Brain microvascular endothelial cell (primary cell): ENCODE measurements at regions not wholly inside any gene's neighbourhood (a gene's known extent, or its start where the extent isn't known, plus 50 kb on each side); places are given as distances from the start of the nearest gene placed in this dataset.
"Not testable (repeated sequence)": the region's sequence is repeated elsewhere in the genome, so short reads cannot be mapped to it uniquely, and the experiment has no call there.

Experiments used
- DNase-seq: peaks from one replicate; pipeline ENCODE4 v3.0.0-alpha.2; 2020
- H3K27ac ChIP-seq: fragments of 250-450 bp; sonication (Bioruptor Pico); 2 replicates; pipeline ENCODE4 v1.5.1; 2020; ENCODE audit warnings: mild to moderate bottlenecking, moderate library complexity
- H3K27me3 ChIP-seq: fragments of 250-450 bp; sonication (Bioruptor Pico); replicated peaks from 2 replicates; pipeline ENCODE4 v1.5.1; 2020; ENCODE audit warnings: mild to moderate bottlenecking
- H3K36me3 ChIP-seq: fragments of 250-450 bp; sonication (Bioruptor Pico); replicated peaks from 2 replicates; pipeline ENCODE4 v1.5.1; 2020; ENCODE audit warnings: mild to moderate bottlenecking
- H3K4me3 ChIP-seq: 2 replicates; pipeline ENCODE4 v1.5.1; 2011; ENCODE audit warnings: low read depth, mild to moderate bottlenecking, control low read depth, low read length, moderate library complexity
- CTCF ChIP-seq: IDR thresholded peaks from 2 replicates; pipeline ENCODE4 v1.5.1; 2011; ENCODE audit warnings: low read depth, mild to moderate bottlenecking, moderate library complexity, low read length, control low read depth, inconsistent platforms; ENCODE audit errors: missing control alignments
- in situ Hi-C: cut with HindIII; loops from 2 replicates; pipeline ENCODE4 v1.10.0; 2017; ENCODE audit warnings: low sequenced_read_pairs, low pct_ligation_motif_present

- in situ Hi-C loops, DNase-seq, H3K36me3 ChIP-seq, H3K4me3 ChIP-seq, H3K27me3 ChIP-seq, H3K27ac ChIP-seq: not testable (repeated sequence)
Observed at GRCh38 chr15:88965097-88965496, 51.9 kb upstream of the MFGE8 start.

- Histone ChIP-seq H3K4me3 (no peak overlapping the region), H3K27me3 (no peaks in the 10 kb centered on the region), H3K36me3 (no peaks in the 10 kb centered on the region), H3K27ac (no peak overlapping the region)
- in situ Hi-C loops, result no loop called here
- DNase-seq, result no peak
- TF ChIP-seq CTCF, result no peak
Observed at GRCh38 chr15:88970232-88970631, 57.1 kb upstream of the MFGE8 start.

- in situ Hi-C loops, result no loop called here
- H3K4me3 ChIP-seq, result no peak overlapping the region
- no peaks in the 10 kb centered on the region for H3K36me3 ChIP-seq
- H3K27ac ChIP-seq, result no peak overlapping the region
- TF ChIP-seq CTCF, result no peak
- DNase-seq, result peak; percentile 26
- no peaks in the 10 kb centered on the region for H3K27me3 ChIP-seq
Observed at GRCh38 chr15:88974392-88974791, 61.2 kb upstream of the MFGE8 start.

GRCh38 chr15:88975891-88976290 lies 62.7 kb upstream of the MFGE8 start:
- H3K4me3 ChIP-seq, result no peak overlapping the region
- in situ Hi-C loops, result no loop called here
- no peak for DNase-seq
- TF ChIP-seq CTCF, result no peak
- H3K36me3 ChIP-seq, result no peaks in the 10 kb centered on the region
- H3K27ac ChIP-seq, result no peak overlapping the region
- H3K27me3 ChIP-seq, result no peaks in the 10 kb centered on the region

- Histone ChIP-seq H3K36me3 (no peaks in the 10 kb centered on the region), H3K4me3 (no peak overlapping the region), H3K27me3 (no peaks in the 10 kb centered on the region), H3K27ac (no peak overlapping the region)
- in situ Hi-C loops, result no loop called here
- TF ChIP-seq CTCF, result no peak
- no peak for DNase-seq
Observed at GRCh38 chr15:88976656-88977055, 63.5 kb upstream of the MFGE8 start.

GRCh38 chr15:88979674-88980073 lies 66.5 kb upstream of the MFGE8 start:
- DNase-seq, result no peak
- no peak overlapping the region for H3K27ac ChIP-seq
- in situ Hi-C loops, result no loop called here
- H3K4me3 ChIP-seq, result no peak overlapping the region
- TF ChIP-seq CTCF, result no peak
- H3K36me3 ChIP-seq, result no peaks in the 10 kb centered on the region
- H3K27me3 ChIP-seq, result no peaks in the 10 kb centered on the region
